Erythroblast (primary cell): ENCODE measurements at regions not wholly inside any gene's neighbourhood (a gene's known extent, or its start where the extent isn't known, plus 50 kb on each side); places are given as distances from the start of the nearest gene placed in this dataset.

Experiments used
- GATA1 ChIP-seq: IDR thresholded peaks from 2 replicates; pipeline ENCODE4 v1.6.1; 2011; ENCODE audit warnings: low read depth, mild to moderate bottlenecking, control low read depth, low read length, moderate library complexity
- POLR2A ChIP-seq: IDR thresholded peaks from 2 replicates; pipeline ENCODE4 v1.6.1; 2011; ENCODE audit warnings: mild to moderate bottlenecking, low read length

- TF ChIP-seq POLR2A (no peak), GATA1 (no peak)
These were observed 248.2 kb upstream of the IGF1R start for GRCh38 chr15:98400120-98400519.
